Hematopoietic multipotent progenitor cell treated with erythropoietin and hydrocortisone succinate and interleukin-3 and kit ligand, for 15 days (in vitro differentiated cells): ENCODE measurements at regions not wholly inside any gene's neighbourhood (a gene's known extent, or its start where the extent isn't known, plus 50 kb on each side); places are given as distances from the start of the nearest gene placed in this dataset.

Source experiments
- DNase-seq: peaks from one replicate; pipeline ENCODE4 v3.0.0-alpha.2; 2015; ENCODE audit warnings: low spot score

- no peak for DNase-seq
Observed at GRCh38 chr7:45235905-45236304, 78.3 kb downstream of the RAMP3 start.

- DNase-seq = no peak
Observed at GRCh38 chr7:45236666-45237065, 79.1 kb downstream of the RAMP3 start.

GRCh38 chr7:45237788-45238461 lies 80.3 kb downstream of the RAMP3 start:
- no peak for DNase-seq

- DNase-seq = no peak
Observed at GRCh38 chr7:45238806-45239205, 81.2 kb downstream of the RAMP3 start.

- peak; percentile 53 for DNase-seq
Observed at GRCh38 chr7:45239486-45239885, 81.9 kb downstream of the RAMP3 start.

GRCh38 chr7:45240273-45240771 lies 82.7 kb downstream of the RAMP3 start:
- DNase-seq = peak; percentile 78

GRCh38 chr7:45240926-45241325 lies 83.3 kb downstream of the RAMP3 start:
- DNase-seq = no peak

- peak; percentile 74 for DNase-seq
Observed at GRCh38 chr7:45241339-45242109, 83.9 kb downstream of the RAMP3 start.

- no peak for DNase-seq
Observed at GRCh38 chr7:45242261-45242660, 84.7 kb downstream of the RAMP3 start.

- DNase-seq = no peak
Observed at GRCh38 chr7:45242698-45243097, 85.1 kb downstream of the RAMP3 start.

- DNase-seq = peak; percentile 58
Observed at GRCh38 chr7:45244981-45245380, 87.4 kb downstream of the RAMP3 start.

GRCh38 chr7:45246339-45246738 lies 88.7 kb downstream of the RAMP3 start:
- DNase-seq = no peak

GRCh38 chr7:45252248-45252647 lies 94.7 kb downstream of the RAMP3 start:
- no peak for DNase-seq

- DNase-seq = no peak
Observed at GRCh38 chr7:45252857-45253256, 95.3 kb downstream of the RAMP3 start.

GRCh38 chr7:45253368-45253767 lies 95.8 kb downstream of the RAMP3 start:
- DNase-seq = no peak

GRCh38 chr7:45255187-45255586 lies 97.6 kb downstream of the RAMP3 start:
- no peak for DNase-seq

- no peak for DNase-seq
Observed at GRCh38 chr7:45256309-45256708, 98.7 kb downstream of the RAMP3 start.

GRCh38 chr7:45256775-45257174 lies 99.2 kb downstream of the RAMP3 start:
- DNase-seq = no peak

GRCh38 chr7:45257284-45257683 lies 99.7 kb downstream of the RAMP3 start:
- DNase-seq = no peak

- DNase-seq = no peak
Observed at GRCh38 chr7:45258533-45259226, 101.1 kb downstream of the RAMP3 start.

- DNase-seq = no peak
Observed at GRCh38 chr7:45259227-45259596, 101.6 kb downstream of the RAMP3 start.

GRCh38 chr7:45259966-45260646 lies 102.5 kb downstream of the RAMP3 start:
- peak; percentile 79 for DNase-seq
